H9 (cell line): ENCODE measurements at regions not wholly inside any gene's neighbourhood (a gene's known extent, or its start where the extent isn't known, plus 50 kb on each side); places are given as distances from the start of the nearest gene placed in this dataset.

Experiments
- DNase-seq: peaks from one replicate; pipeline ENCODE4 v3.0.0-alpha.2; 2017
- H2AFZ ChIP-seq: one replicate; pipeline ENCODE4 v1.6.1; 2013; ENCODE audit warnings: mild to moderate bottlenecking, low read length, control low read depth, moderate library complexity
- H2AK5ac ChIP-seq: 2 replicates; pipeline ENCODE4 v1.6.1; 2013; ENCODE audit warnings: low read length, control low read depth, mixed read lengths; ENCODE audit not compliant: insufficient read length
- H2BK120ac ChIP-seq: one replicate; pipeline ENCODE4 v1.6.1; 2013; ENCODE audit warnings: low read depth, mild to moderate bottlenecking, low read length, control low read depth, inconsistent platforms; ENCODE audit not compliant: poor library complexity, severe bottlenecking
- H2BK12ac ChIP-seq: 2 replicates; pipeline ENCODE4 v1.6.1; 2013; ENCODE audit warnings: low read length, control low read depth, mixed read lengths, low read depth; ENCODE audit not compliant: insufficient read length
- H2BK15ac ChIP-seq: 2 replicates; pipeline ENCODE4 v1.6.1; 2013; ENCODE audit warnings: low read depth, low read length, control low read depth
- H2BK20ac ChIP-seq: one replicate; pipeline ENCODE4 v1.6.1; 2013; ENCODE audit warnings: low read depth, mild to moderate bottlenecking, low read length, control low read depth, inconsistent platforms; ENCODE audit not compliant: poor library complexity, severe bottlenecking
- H2BK5ac ChIP-seq: 2 replicates; pipeline ENCODE4 v1.6.1; 2013; ENCODE audit warnings: low read length, control low read depth, mixed read lengths; ENCODE audit not compliant: insufficient read length
- H3K14ac ChIP-seq: 2 replicates; pipeline ENCODE4 v1.6.1; 2013; ENCODE audit warnings: low read length, control low read depth; ENCODE audit not compliant: insufficient read depth
- H3K18ac ChIP-seq: 2 replicates; pipeline ENCODE4 v1.6.1; 2013; ENCODE audit warnings: low read depth, mild to moderate bottlenecking, mixed read lengths, low read length, control low read depth; ENCODE audit not compliant: insufficient read length
- H3K23ac ChIP-seq: 2 replicates; pipeline ENCODE4 v1.6.1; 2013; ENCODE audit warnings: low read length, control low read depth, mixed read lengths, low read depth; ENCODE audit not compliant: insufficient read length
- H3K23me2 ChIP-seq: 2 replicates; pipeline ENCODE4 v1.6.1; 2013; ENCODE audit warnings: low read depth, mild to moderate bottlenecking, mixed read lengths, low read length, control low read depth; ENCODE audit not compliant: insufficient read length, poor library complexity, severe bottlenecking
- H3K27ac ChIP-seq: 2 replicates; pipeline ENCODE4 v1.5.1; 2013; ENCODE audit warnings: low read length, control low read depth, mixed read lengths, low read depth; ENCODE audit not compliant: insufficient read length
- H3K27me3 ChIP-seq: 2 replicates; pipeline ENCODE4 v1.6.1; 2013; ENCODE audit warnings: low read length, control low read depth, inconsistent platforms; ENCODE audit not compliant: insufficient read depth
- H3K4ac ChIP-seq: 2 replicates; pipeline ENCODE4 v1.6.1; 2013; ENCODE audit warnings: low read depth, mild to moderate bottlenecking, control low read depth, inconsistent platforms, low read length, moderate library complexity
- H3K4me1 ChIP-seq: 2 replicates; pipeline ENCODE4 v1.6.1; 2013; ENCODE audit warnings: low read length, control low read depth, inconsistent platforms; ENCODE audit not compliant: insufficient read depth
- H3K4me2 ChIP-seq: 2 replicates; pipeline ENCODE4 v1.6.1; 2013; ENCODE audit warnings: low read length, control low read depth, mixed read lengths; ENCODE audit not compliant: insufficient read length, insufficient read depth
- H3K56ac ChIP-seq: 2 replicates; pipeline ENCODE4 v1.6.1; 2013; ENCODE audit warnings: low read depth, mild to moderate bottlenecking, mixed read lengths, low read length, control low read depth; ENCODE audit not compliant: insufficient read length
- H3K79me1 ChIP-seq: 2 replicates; pipeline ENCODE4 v1.6.1; 2013; ENCODE audit warnings: low read depth, mild to moderate bottlenecking, moderate library complexity, low read length, control low read depth, inconsistent platforms; ENCODE audit not compliant: insufficient read depth, poor library complexity, severe bottlenecking
- H3K79me2 ChIP-seq: 2 replicates; pipeline ENCODE4 v1.6.1; 2013; ENCODE audit warnings: low read length, control low read depth, inconsistent platforms; ENCODE audit not compliant: insufficient read depth
- H3K9ac ChIP-seq: 2 replicates; pipeline ENCODE4 v1.6.1; 2013; ENCODE audit warnings: low read length, control low read depth, mixed read lengths; ENCODE audit not compliant: insufficient read length; ENCODE audit errors: extremely low read depth
- H3K9me3 ChIP-seq: one replicate; pipeline ENCODE4 v1.6.1; 2013; ENCODE audit warnings: low read depth, low read length, inconsistent platforms; ENCODE audit not compliant: control insufficient read depth
- H3T11ph ChIP-seq: one replicate; pipeline ENCODE4 v1.6.1; 2013; ENCODE audit warnings: mild to moderate bottlenecking, low read length, control low read depth, inconsistent platforms
- H4K20me1 ChIP-seq: one replicate; pipeline ENCODE4 v1.6.1; 2013; ENCODE audit not compliant: control insufficient read depth, insufficient read length, insufficient read depth
- H4K5ac ChIP-seq: 2 replicates; pipeline ENCODE4 v1.6.1; 2013; ENCODE audit warnings: low read depth, mild to moderate bottlenecking, mixed read lengths, low read length, control low read depth; ENCODE audit not compliant: insufficient read length
- H4K8ac ChIP-seq: replicated peaks from 2 replicates; pipeline ENCODE4 v1.6.1; 2013; ENCODE audit warnings: low read length, control low read depth, mixed read lengths, low read depth; ENCODE audit not compliant: insufficient read length
- H4K91ac ChIP-seq: 2 replicates; pipeline ENCODE4 v1.6.1; 2013; ENCODE audit warnings: low read depth, mild to moderate bottlenecking, moderate library complexity, mixed read lengths, low read length, control low read depth; ENCODE audit not compliant: insufficient read length
- H3K27ac Mint-ChIP-seq, 3 experiments: 2 replicates in 2 of 3; 3 replicates in 1 of 3; pipeline ENCODE4 v1.8.0; 2020 to 2021; ENCODE audit warnings: mixed read lengths in 3 of 3, mild to moderate bottlenecking in 1 of 3, moderate library complexity in 1 of 3
- H3K27me3 Mint-ChIP-seq: 2 replicates; pipeline ENCODE4 v1.8.0; 2021; ENCODE audit warnings: low read depth, mild to moderate bottlenecking, moderate library complexity, mixed read lengths
- H3K36me3 Mint-ChIP-seq, 3 experiments: 2 replicates in 2 of 3; 3 replicates in 1 of 3; pipeline ENCODE4 v1.8.0; 2020 to 2021; ENCODE audit warnings: low read depth in 3 of 3, mixed read lengths in 3 of 3; ENCODE audit not compliant: insufficient read depth in 1 of 3
- H3K4me1 Mint-ChIP-seq, 2 experiments: 2 replicates each; pipeline ENCODE4 v1.8.0; 2020; ENCODE audit warnings: mixed read lengths in 2 of 2
- H3K4me3 Mint-ChIP-seq, 2 experiments: 2 replicates in 1 of 2; 3 replicates in 1 of 2; pipeline ENCODE4 v1.8.0; 2020 to 2021; ENCODE audit warnings: mild to moderate bottlenecking in 2 of 2, mixed read lengths in 2 of 2, moderate library complexity in 1 of 2
- H3K9me3 Mint-ChIP-seq, 2 experiments: 2 replicates in 1 of 2; 3 replicates in 1 of 2; pipeline ENCODE4 v1.8.0; 2020; ENCODE audit warnings: mild to moderate bottlenecking in 2 of 2, mixed read lengths in 2 of 2, moderate library complexity in 1 of 2
- CTCF ChIP-seq: fragments of 200-600 bp; sonication (generic); conservative IDR thresholded peaks from 3 replicates; pipeline ENCODE4 v1.8.0; 2021; ENCODE audit warnings: antibody characterized with exemption, mild to moderate bottlenecking
- WGBS: extraction: QIAGEN DNeasy Blood & Tissue Kit; methylation state at CpG from one replicate; pipeline ENCODE4 v1.1.7; 2013; ENCODE audit warnings: missing lambda C conversion rate, low lambda C conversion rate, mixed read lengths; ENCODE audit not compliant: insufficient read length; ENCODE audit errors: extremely low coverage; 5-methylcytosine and 5-hydroxymethylcytosine counted together

GRCh38 chr2:122368576-122369243, 613.3 kb downstream of the TSN start:
- H2BK15ac ChIP-seq: no peak overlapping the region
- H4K91ac ChIP-seq: no peak overlapping the region
- no peak overlapping the region for H2AFZ ChIP-seq
- no peak overlapping the region for H3K4me2 ChIP-seq
- no peak overlapping the region for H3K23ac ChIP-seq
- H3K14ac ChIP-seq: no peak overlapping the region
- Mint-ChIP-seq H3K36me3 (peaks cover 0 to 8% (median 4%) of the 10 kb centered on the region in 3 experiments; a peak in 1 of 7 replicates), H3K27me3 (no peaks in the 10 kb centered on the region), H3K9me3 (peaks cover 0 to 3% of the 10 kb centered on the region in 2 experiments; a peak in 4 of 5 replicates), H3K4me1 (peaks cover 0 to 3% of the 10 kb centered on the region in 2 experiments; a peak in 1 of 4 replicates), H3K27ac (no peak overlapping the region), H3K4me3 (no peak overlapping the region)
- H3K4ac ChIP-seq: no peak overlapping the region
- H3K79me1 ChIP-seq: no peaks in the 10 kb centered on the region
- H3K18ac ChIP-seq: no peak overlapping the region
- DNase-seq: no peak
- H2BK12ac ChIP-seq: no peak overlapping the region
- H3K27me3 ChIP-seq: no peaks in the 10 kb centered on the region
- TF ChIP-seq CTCF: peak; percentile 49
- WGBS: no CpG with 5 or more reads among the region's 1 CpG
- no peaks in the 10 kb centered on the region for H3K23me2 ChIP-seq
- H2BK5ac ChIP-seq: no peak overlapping the region
- no peaks in the 10 kb centered on the region for H4K20me1 ChIP-seq
- H2AK5ac ChIP-seq: no peak overlapping the region
- no peak overlapping the region for H2BK20ac ChIP-seq
- no peaks in the 10 kb centered on the region for H3K79me2 ChIP-seq
- no peaks in the 10 kb centered on the region for H3K9me3 ChIP-seq
- no peak overlapping the region for H3K9ac ChIP-seq
- H3K56ac ChIP-seq: no peak overlapping the region
- no peak overlapping the region for H4K8ac ChIP-seq
- no peak overlapping the region for H4K5ac ChIP-seq
- H3K4me1 ChIP-seq: no peaks in the 10 kb centered on the region
- H3T11ph ChIP-seq: no peak overlapping the region
- H2BK120ac ChIP-seq: no peak overlapping the region
- H3K27ac ChIP-seq: no peak overlapping the region
